H9 (cell line): ENCODE measurements at regions not wholly inside any gene's neighbourhood (a gene's known extent, or its start where the extent isn't known, plus 50 kb on each side); places are given as distances from the start of the nearest gene placed in this dataset.

Source experiments
- DNase-seq: peaks from one replicate; pipeline ENCODE4 v3.0.0-alpha.2; 2017
- H2AFZ ChIP-seq: one replicate; pipeline ENCODE4 v1.6.1; 2013; ENCODE audit warnings: mild to moderate bottlenecking, low read length, control low read depth, moderate library complexity
- H2AK5ac ChIP-seq: 2 replicates; pipeline ENCODE4 v1.6.1; 2013; ENCODE audit warnings: low read length, control low read depth, mixed read lengths; ENCODE audit not compliant: insufficient read length
- H2BK120ac ChIP-seq: one replicate; pipeline ENCODE4 v1.6.1; 2013; ENCODE audit warnings: low read depth, mild to moderate bottlenecking, low read length, control low read depth, inconsistent platforms; ENCODE audit not compliant: poor library complexity, severe bottlenecking
- H2BK12ac ChIP-seq: 2 replicates; pipeline ENCODE4 v1.6.1; 2013; ENCODE audit warnings: low read length, control low read depth, mixed read lengths, low read depth; ENCODE audit not compliant: insufficient read length
- H2BK15ac ChIP-seq: 2 replicates; pipeline ENCODE4 v1.6.1; 2013; ENCODE audit warnings: low read depth, low read length, control low read depth
- H2BK20ac ChIP-seq: one replicate; pipeline ENCODE4 v1.6.1; 2013; ENCODE audit warnings: low read depth, mild to moderate bottlenecking, low read length, control low read depth, inconsistent platforms; ENCODE audit not compliant: poor library complexity, severe bottlenecking
- H2BK5ac ChIP-seq: 2 replicates; pipeline ENCODE4 v1.6.1; 2013; ENCODE audit warnings: low read length, control low read depth, mixed read lengths; ENCODE audit not compliant: insufficient read length
- H3K14ac ChIP-seq: 2 replicates; pipeline ENCODE4 v1.6.1; 2013; ENCODE audit warnings: low read length, control low read depth; ENCODE audit not compliant: insufficient read depth
- H3K18ac ChIP-seq: 2 replicates; pipeline ENCODE4 v1.6.1; 2013; ENCODE audit warnings: low read depth, mild to moderate bottlenecking, mixed read lengths, low read length, control low read depth; ENCODE audit not compliant: insufficient read length
- H3K23ac ChIP-seq: 2 replicates; pipeline ENCODE4 v1.6.1; 2013; ENCODE audit warnings: low read length, control low read depth, mixed read lengths, low read depth; ENCODE audit not compliant: insufficient read length
- H3K23me2 ChIP-seq: 2 replicates; pipeline ENCODE4 v1.6.1; 2013; ENCODE audit warnings: low read depth, mild to moderate bottlenecking, mixed read lengths, low read length, control low read depth; ENCODE audit not compliant: insufficient read length, poor library complexity, severe bottlenecking
- H3K27ac ChIP-seq: 2 replicates; pipeline ENCODE4 v1.5.1; 2013; ENCODE audit warnings: low read length, control low read depth, mixed read lengths, low read depth; ENCODE audit not compliant: insufficient read length
- H3K27me3 ChIP-seq: 2 replicates; pipeline ENCODE4 v1.6.1; 2013; ENCODE audit warnings: low read length, control low read depth, inconsistent platforms; ENCODE audit not compliant: insufficient read depth
- H3K4ac ChIP-seq: 2 replicates; pipeline ENCODE4 v1.6.1; 2013; ENCODE audit warnings: low read depth, mild to moderate bottlenecking, control low read depth, inconsistent platforms, low read length, moderate library complexity
- H3K4me1 ChIP-seq: 2 replicates; pipeline ENCODE4 v1.6.1; 2013; ENCODE audit warnings: low read length, control low read depth, inconsistent platforms; ENCODE audit not compliant: insufficient read depth
- H3K4me2 ChIP-seq: 2 replicates; pipeline ENCODE4 v1.6.1; 2013; ENCODE audit warnings: low read length, control low read depth, mixed read lengths; ENCODE audit not compliant: insufficient read length, insufficient read depth
- H3K56ac ChIP-seq: 2 replicates; pipeline ENCODE4 v1.6.1; 2013; ENCODE audit warnings: low read depth, mild to moderate bottlenecking, mixed read lengths, low read length, control low read depth; ENCODE audit not compliant: insufficient read length
- H3K79me1 ChIP-seq: 2 replicates; pipeline ENCODE4 v1.6.1; 2013; ENCODE audit warnings: low read depth, mild to moderate bottlenecking, moderate library complexity, low read length, control low read depth, inconsistent platforms; ENCODE audit not compliant: insufficient read depth, poor library complexity, severe bottlenecking
- H3K79me2 ChIP-seq: 2 replicates; pipeline ENCODE4 v1.6.1; 2013; ENCODE audit warnings: low read length, control low read depth, inconsistent platforms; ENCODE audit not compliant: insufficient read depth
- H3K9ac ChIP-seq: 2 replicates; pipeline ENCODE4 v1.6.1; 2013; ENCODE audit warnings: low read length, control low read depth, mixed read lengths; ENCODE audit not compliant: insufficient read length; ENCODE audit errors: extremely low read depth
- H3K9me3 ChIP-seq: one replicate; pipeline ENCODE4 v1.6.1; 2013; ENCODE audit warnings: low read depth, low read length, inconsistent platforms; ENCODE audit not compliant: control insufficient read depth
- H3T11ph ChIP-seq: one replicate; pipeline ENCODE4 v1.6.1; 2013; ENCODE audit warnings: mild to moderate bottlenecking, low read length, control low read depth, inconsistent platforms
- H4K20me1 ChIP-seq: one replicate; pipeline ENCODE4 v1.6.1; 2013; ENCODE audit not compliant: control insufficient read depth, insufficient read length, insufficient read depth
- H4K5ac ChIP-seq: 2 replicates; pipeline ENCODE4 v1.6.1; 2013; ENCODE audit warnings: low read depth, mild to moderate bottlenecking, mixed read lengths, low read length, control low read depth; ENCODE audit not compliant: insufficient read length
- H4K8ac ChIP-seq: replicated peaks from 2 replicates; pipeline ENCODE4 v1.6.1; 2013; ENCODE audit warnings: low read length, control low read depth, mixed read lengths, low read depth; ENCODE audit not compliant: insufficient read length
- H4K91ac ChIP-seq: 2 replicates; pipeline ENCODE4 v1.6.1; 2013; ENCODE audit warnings: low read depth, mild to moderate bottlenecking, moderate library complexity, mixed read lengths, low read length, control low read depth; ENCODE audit not compliant: insufficient read length
- H3K27ac Mint-ChIP-seq, 3 experiments: 2 replicates in 2 of 3; 3 replicates in 1 of 3; pipeline ENCODE4 v1.8.0; 2020 to 2021; ENCODE audit warnings: mixed read lengths in 3 of 3, mild to moderate bottlenecking in 1 of 3, moderate library complexity in 1 of 3
- H3K27me3 Mint-ChIP-seq: 2 replicates; pipeline ENCODE4 v1.8.0; 2021; ENCODE audit warnings: low read depth, mild to moderate bottlenecking, moderate library complexity, mixed read lengths
- H3K36me3 Mint-ChIP-seq, 3 experiments: 2 replicates in 2 of 3; 3 replicates in 1 of 3; pipeline ENCODE4 v1.8.0; 2020 to 2021; ENCODE audit warnings: low read depth in 3 of 3, mixed read lengths in 3 of 3; ENCODE audit not compliant: insufficient read depth in 1 of 3
- H3K4me1 Mint-ChIP-seq, 2 experiments: 2 replicates each; pipeline ENCODE4 v1.8.0; 2020; ENCODE audit warnings: mixed read lengths in 2 of 2
- H3K4me3 Mint-ChIP-seq, 2 experiments: 2 replicates in 1 of 2; 3 replicates in 1 of 2; pipeline ENCODE4 v1.8.0; 2020 to 2021; ENCODE audit warnings: mild to moderate bottlenecking in 2 of 2, mixed read lengths in 2 of 2, moderate library complexity in 1 of 2
- H3K9me3 Mint-ChIP-seq, 2 experiments: 2 replicates in 1 of 2; 3 replicates in 1 of 2; pipeline ENCODE4 v1.8.0; 2020; ENCODE audit warnings: mild to moderate bottlenecking in 2 of 2, mixed read lengths in 2 of 2, moderate library complexity in 1 of 2
- WGBS: extraction: QIAGEN DNeasy Blood & Tissue Kit; methylation state at CpG from one replicate; pipeline ENCODE4 v1.1.7; 2013; ENCODE audit warnings: missing lambda C conversion rate, low lambda C conversion rate, mixed read lengths; ENCODE audit not compliant: insufficient read length; ENCODE audit errors: extremely low coverage; 5-methylcytosine and 5-hydroxymethylcytosine counted together
- TF ChIP-seq, protein P1 (sequence below): fragments of 200-600 bp; sonication (generic); conservative IDR thresholded peaks from 3 replicates; pipeline ENCODE4 v1.8.0; 2021; ENCODE audit warnings: antibody characterized with exemption, mild to moderate bottlenecking

DNA sequence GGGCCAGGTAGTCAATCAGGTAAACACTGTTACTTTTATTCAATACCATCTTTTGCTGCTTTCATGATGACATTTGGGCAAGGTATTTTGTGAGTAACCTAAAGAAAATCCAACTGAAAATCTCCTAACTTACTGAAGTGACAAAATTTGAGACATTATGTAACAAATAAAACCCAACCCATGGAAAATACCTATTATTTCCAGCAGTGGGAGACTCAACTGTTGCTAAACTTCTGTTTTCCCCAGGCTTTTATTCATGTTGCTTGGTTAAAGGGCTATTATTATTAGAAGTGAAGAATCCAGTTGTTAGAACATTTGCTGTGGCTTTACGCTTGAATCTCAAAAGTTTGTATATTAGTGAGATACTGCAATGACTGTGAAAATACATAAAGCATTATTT, 215.9 kb downstream of the MDFIC start:
- Histone ChIP-seq H4K20me1 (no peaks in the 10 kb centered on the region), H4K8ac (no peak overlapping the region), H3K4me1 (peaks cover 1% of the 10 kb centered on the region; the same call in 1 of the 2 replicates), H2BK5ac (no peak overlapping the region), H4K5ac (no peak overlapping the region), H2BK15ac (no peak overlapping the region), H3T11ph (no peak overlapping the region), H3K14ac (no peak overlapping the region), H2BK20ac (no peak overlapping the region), H3K4ac (no peak overlapping the region), H3K27ac (no peak overlapping the region), H2BK120ac (no peak overlapping the region), H3K23ac (no peak overlapping the region), H3K79me1 (no peaks in the 10 kb centered on the region), H2AFZ (no peak overlapping the region), H3K79me2 (no peaks in the 10 kb centered on the region), H3K9me3 (no peaks in the 10 kb centered on the region), H3K27me3 (no peaks in the 10 kb centered on the region), H3K9ac (no peak overlapping the region), H2BK12ac (no peak overlapping the region), H3K56ac (no peak overlapping the region), H2AK5ac (no peak overlapping the region), H3K23me2 (no peaks in the 10 kb centered on the region), H4K91ac (no peak overlapping the region), H3K4me2 (no peak overlapping the region), H3K18ac (no peak overlapping the region)
- WGBS = no CpG with 5 or more reads among the region's 1 CpG
- H3K27me3 Mint-ChIP-seq = no peaks in the 10 kb centered on the region; the same call in 1 of the 2 replicates
- H3K4me3 Mint-ChIP-seq = no peak overlapping the region
- H3K4me1 Mint-ChIP-seq = peaks cover 13 to 16% of the 10 kb centered on the region in 2 experiments
- no peaks in the 10 kb centered on the region for H3K9me3 Mint-ChIP-seq
- no peaks in the 10 kb centered on the region for H3K36me3 Mint-ChIP-seq
- DNase-seq = no peak
- TF ChIP-seq, protein P1, sequence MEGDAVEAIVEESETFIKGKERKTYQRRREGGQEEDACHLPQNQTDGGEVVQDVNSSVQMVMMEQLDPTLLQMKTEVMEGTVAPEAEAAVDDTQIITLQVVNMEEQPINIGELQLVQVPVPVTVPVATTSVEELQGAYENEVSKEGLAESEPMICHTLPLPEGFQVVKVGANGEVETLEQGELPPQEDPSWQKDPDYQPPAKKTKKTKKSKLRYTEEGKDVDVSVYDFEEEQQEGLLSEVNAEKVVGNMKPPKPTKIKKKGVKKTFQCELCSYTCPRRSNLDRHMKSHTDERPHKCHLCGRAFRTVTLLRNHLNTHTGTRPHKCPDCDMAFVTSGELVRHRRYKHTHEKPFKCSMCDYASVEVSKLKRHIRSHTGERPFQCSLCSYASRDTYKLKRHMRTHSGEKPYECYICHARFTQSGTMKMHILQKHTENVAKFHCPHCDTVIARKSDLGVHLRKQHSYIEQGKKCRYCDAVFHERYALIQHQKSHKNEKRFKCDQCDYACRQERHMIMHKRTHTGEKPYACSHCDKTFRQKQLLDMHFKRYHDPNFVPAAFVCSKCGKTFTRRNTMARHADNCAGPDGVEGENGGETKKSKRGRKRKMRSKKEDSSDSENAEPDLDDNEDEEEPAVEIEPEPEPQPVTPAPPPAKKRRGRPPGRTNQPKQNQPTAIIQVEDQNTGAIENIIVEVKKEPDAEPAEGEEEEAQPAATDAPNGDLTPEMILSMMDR = no peak
- H3K27ac Mint-ChIP-seq = no peak overlapping the region
